HCT116 (cell line): ENCODE measurements at regions not wholly inside any gene's neighbourhood (a gene's known extent, or its start where the extent isn't known, plus 50 kb on each side); places are given as distances from the start of the nearest gene placed in this dataset.

Source experiments
- ATAC-seq: fragments of 200-7000 bp; cut with Tn5 transposase; 2 replicates; pipeline ENCODE4 v1.9.1; 2020; ENCODE audit warnings: mild to moderate bottlenecking, moderate library complexity
- BruUV-seq: library from RNA; stranded (reverse); fragments of 400-500 nt; replicated peaks from 2 replicates; lab custom pipeline; 2021; lab: Mats Ljungman, UMichigan
- CTCF ChIA-PET: fragments of 300-600 bp; sonication (Branson Sonifier 250); formaldehyde crosslinking; loops from one replicate; lab custom pipeline; 2021; ENCODE audit warnings: antibody characterized with exemption; lab: Charles Lee
- POLR2A ChIA-PET: fragments of 300-600, 350-600 bp; sonication (Branson Sonifier 250); formaldehyde crosslinking; loops from one replicate; lab custom pipeline; 2021; ENCODE audit warnings: antibody characterized with exemption; lab: Charles Lee
- RAD21 ChIA-PET, 2 experiments: fragments of 300-600 bp; sonication (Branson Sonifier 250); formaldehyde crosslinking; loops; one replicate each; lab custom pipeline; 2023; ENCODE audit warnings: low total read pairs in 2 of 2; ENCODE audit not compliant: uncharacterized antibody in 2 of 2, unreplicated experiment in 2 of 2, low non-redundant PET in 1 of 2; lab: Charles Lee
- DNase-seq: peaks from one replicate; pipeline ENCODE4 v3.0.0-alpha.2; 2010; ENCODE audit warnings: low read depth, low spot score
- H2AFZ ChIP-seq: fragments of 200-600 bp; shearing (Covaris generic), sonication (generic); 2 replicates; pipeline ENCODE4 v1.6.1; 2017; ENCODE audit warnings: low read depth, mixed run types, mixed read lengths, antibody characterized with exemption, low read length; ENCODE audit not compliant: poor library complexity, severe bottlenecking
- H3K27ac ChIP-seq: 2 replicates; pipeline ENCODE4 v1.5.1; 2012; ENCODE audit warnings: low read depth, low read length
- H3K27me3 ChIP-seq: fragments of 200-600 bp; sonication (generic); 2 replicates; pipeline ENCODE4 v1.6.1; 2016; ENCODE audit warnings: mixed run types, low read length, mixed read lengths; ENCODE audit not compliant: insufficient read depth
- H3K36me3 ChIP-seq, 2 experiments: fragments of 200-500 bp in 1 of 2; fragments of 200-600 bp in 1 of 2; sonication (Bioruptor generic) in 1 of 2; sonication (generic) in 1 of 2; 2 replicates each; pipeline versions ENCODE4 v1.5.1 to v1.6.1; 2014 to 2016; ENCODE audit warnings: low read length in 2 of 2, inconsistent platforms in 1 of 2, mixed read lengths in 1 of 2, mixed run types in 1 of 2; ENCODE audit not compliant: insufficient read depth in 2 of 2, control insufficient read depth in 1 of 2
- H3K4me1 ChIP-seq, 2 experiments: fragments of 200-600 bp in 1 of 2; sonication (generic) in 1 of 2; 2 replicates each; pipeline versions ENCODE4 v1.5.1 to v1.6.1; 2012 to 2017; ENCODE audit warnings: low read length in 2 of 2, inconsistent platforms in 1 of 2, mild to moderate bottlenecking in 1 of 2, mixed read lengths in 1 of 2, mixed run types in 1 of 2, moderate library complexity in 1 of 2; ENCODE audit not compliant: insufficient read depth in 2 of 2, control insufficient read depth in 1 of 2
- H3K4me2 ChIP-seq: fragments of 200-600 bp; sonication (generic); 2 replicates; pipeline ENCODE4 v1.6.1; 2017; ENCODE audit warnings: mixed run types, low read length, mixed read lengths
- H3K4me3 ChIP-seq, 2 experiments: fragments of 200-600 bp in 1 of 2; sonication (generic) in 1 of 2; replicated peaks in 1 of 2; 2 replicates each; pipeline ENCODE4 v1.5.1; 2011 to 2016; ENCODE audit warnings: low read length in 2 of 2, control low read depth in 1 of 2, low read depth in 1 of 2, mild to moderate bottlenecking in 1 of 2, mixed read lengths in 1 of 2, mixed run types in 1 of 2
- H3K79me2 ChIP-seq: fragments of 200-600 bp; sonication (generic); 2 replicates; pipeline ENCODE4 v1.6.1; 2017; ENCODE audit warnings: mild to moderate bottlenecking, mixed run types, low read length, moderate library complexity, mixed read lengths; ENCODE audit not compliant: insufficient read depth
- H3K9ac ChIP-seq: fragments of 200-600 bp; sonication (generic); 2 replicates; pipeline ENCODE4 v1.6.1; 2016; ENCODE audit warnings: low read length, mixed read lengths
- H3K9me2 ChIP-seq: fragments of 200-600 bp; sonication (generic), shearing (Covaris generic); 2 replicates; pipeline ENCODE4 v1.6.1; 2017; ENCODE audit warnings: mixed run types, mild to moderate bottlenecking, moderate library complexity; ENCODE audit not compliant: insufficient read depth
- H3K9me3 ChIP-seq, 2 experiments: fragments of 200-500 bp in 1 of 2; fragments of 200-600 bp in 1 of 2; sonication (Bioruptor generic) in 1 of 2; sonication (generic) in 1 of 2; 2 replicates each; pipeline ENCODE4 v1.6.1; 2014 to 2017; ENCODE audit warnings: low read length in 2 of 2, mixed read lengths in 2 of 2, inconsistent platforms in 1 of 2, low read depth in 1 of 2, mild to moderate bottlenecking in 1 of 2, mixed run types in 1 of 2, moderate library complexity in 1 of 2; ENCODE audit not compliant: control insufficient read depth in 1 of 2, insufficient read depth in 1 of 2
- H4K20me1 ChIP-seq: fragments of 200-600 bp; sonication (generic), shearing (Covaris generic); 2 replicates; pipeline ENCODE4 v1.6.1; 2017; ENCODE audit warnings: mixed run types, mild to moderate bottlenecking, moderate library complexity; ENCODE audit not compliant: insufficient read depth
- CBX3 ChIP-seq: IDR thresholded peaks from 2 replicates; pipeline ENCODE4 v1.6.1; 2012; ENCODE audit warnings: low read depth
- CEBPB ChIP-seq: IDR thresholded peaks from 2 replicates; pipeline ENCODE4 v1.6.1; 2012; ENCODE audit warnings: low read depth
- EZH2phosphoT487 ChIP-seq: fragments of 200-600 bp; IDR thresholded peaks from 2 replicates; pipeline ENCODE4 v1.6.1; 2018; ENCODE audit warnings: antibody characterized with exemption, borderline replicate concordance
- JUND ChIP-seq: IDR thresholded peaks from 2 replicates; pipeline ENCODE4 v1.6.1; 2012
- POLR2AphosphoS5 ChIP-seq: IDR thresholded peaks from 2 replicates; pipeline ENCODE4 v1.6.1; 2011; ENCODE audit warnings: mild to moderate bottlenecking, low read depth, low read length, moderate library complexity
- RAD21 ChIP-seq: IDR thresholded peaks from 2 replicates; pipeline ENCODE4 v1.6.1; 2012; ENCODE audit warnings: low read depth, mild to moderate bottlenecking
- SIN3A ChIP-seq: IDR thresholded peaks from 2 replicates; pipeline ENCODE4 v1.6.1; 2012; ENCODE audit warnings: low read depth
- TCF7L2 ChIP-seq: IDR thresholded peaks from 2 replicates; pipeline ENCODE4 v1.7.0; 2011; ENCODE audit warnings: borderline replicate concordance, inconsistent platforms; ENCODE audit not compliant: insufficient read depth, insufficient read length; ENCODE audit errors: extremely low read depth
- YY1 ChIP-seq: IDR thresholded peaks from 2 replicates; pipeline ENCODE4 v1.6.1; 2011; ENCODE audit warnings: low read length, low read depth, moderate library complexity, mild to moderate bottlenecking; ENCODE audit not compliant: insufficient replicate concordance; ENCODE audit errors: extremely low read depth
- ZNF274 ChIP-seq: fragments of 200-500 bp; sonication (Bioruptor generic); IDR thresholded peaks from 2 replicates; pipeline ENCODE4 v1.6.1; 2014; ENCODE audit warnings: mild to moderate bottlenecking, low read depth, low read length, inconsistent platforms
- intact Hi-C: fragments of 100-400 bp; cut with micrococcal nuclease; formaldehyde crosslinking; loops from 2 replicates; pipeline ENCODE4 v1.10.0; 2022
- TF ChIP-seq, protein P1 (sequence below): IDR thresholded peaks from 2 replicates; pipeline ENCODE4 v1.6.1; 2011; ENCODE audit warnings: mild to moderate bottlenecking, low read length, moderate library complexity; ENCODE audit not compliant: insufficient replicate concordance; ENCODE audit errors: extremely low read depth
- TF ChIP-seq, protein P2 (sequence below): IDR thresholded peaks from 2 replicates; pipeline ENCODE4 v1.6.1; 2012; ENCODE audit warnings: low read depth
- TF ChIP-seq, protein P3 (sequence below): IDR thresholded peaks from 2 replicates; pipeline ENCODE4 v1.6.1; 2012

DNA sequence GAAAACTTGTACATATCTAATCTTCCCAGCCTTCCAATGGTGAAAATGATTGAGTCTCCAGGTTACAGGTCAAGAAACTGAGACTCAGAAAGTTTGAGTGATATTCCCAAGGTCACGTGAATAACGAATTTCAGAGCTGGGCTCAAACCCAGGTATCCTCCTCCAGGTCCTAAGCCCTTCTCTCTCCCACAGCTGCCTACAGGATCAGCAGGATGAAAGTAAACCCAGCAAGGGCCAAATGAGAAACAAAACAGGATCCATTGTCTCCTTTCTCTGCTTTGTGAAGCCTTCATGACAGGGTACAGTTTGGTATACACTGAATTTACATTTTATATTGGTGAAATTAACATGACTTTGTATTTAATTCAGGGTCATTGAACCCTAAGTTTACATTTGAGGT is 208.1 kb downstream of the RBM26 start:
- TF ChIP-seq CEBPB = no peak
- no peak for TF ChIP-seq RAD21
- TF ChIP-seq ZNF274 = no peak
- no peak for TF ChIP-seq SIN3A
- no peak for TF ChIP-seq YY1
- ATAC-seq = no peak

GRCh38 chr13:79196843-79197242 is 209.2 kb downstream of the RBM26 start:
- intact Hi-C loops = no loop called here
- Histone ChIP-seq H3K4me2 (no peak overlapping the region), H3K36me3 (no peaks in the 10 kb centered on the region), H2AFZ (no peak overlapping the region), H3K79me2 (no peaks in the 10 kb centered on the region), H3K9me3 (no peaks in the 10 kb centered on the region), H3K27ac (no peak overlapping the region), H3K4me3 (no peak overlapping the region), H4K20me1 (no peaks in the 10 kb centered on the region), H3K4me1 (no peaks in the 10 kb centered on the region), H3K9me2 (no peaks in the 10 kb centered on the region; the same call in 1 of the 2 replicates), H3K27me3 (peaks cover 14% of the 10 kb centered on the region), H3K9ac (no peak overlapping the region)
- DNase-seq (no peak), ATAC-seq (no peak)
- TF ChIP-seq YY1 (no peak), TCF7L2 (no peak), POLR2AphosphoS5 (no peak), JUND (no peak), RAD21 (no peak), CBX3 (no peak), EZH2phosphoT487 (no peak), ZNF274 (no peak), CEBPB (no peak)
- TF ChIP-seq, protein P1, sequence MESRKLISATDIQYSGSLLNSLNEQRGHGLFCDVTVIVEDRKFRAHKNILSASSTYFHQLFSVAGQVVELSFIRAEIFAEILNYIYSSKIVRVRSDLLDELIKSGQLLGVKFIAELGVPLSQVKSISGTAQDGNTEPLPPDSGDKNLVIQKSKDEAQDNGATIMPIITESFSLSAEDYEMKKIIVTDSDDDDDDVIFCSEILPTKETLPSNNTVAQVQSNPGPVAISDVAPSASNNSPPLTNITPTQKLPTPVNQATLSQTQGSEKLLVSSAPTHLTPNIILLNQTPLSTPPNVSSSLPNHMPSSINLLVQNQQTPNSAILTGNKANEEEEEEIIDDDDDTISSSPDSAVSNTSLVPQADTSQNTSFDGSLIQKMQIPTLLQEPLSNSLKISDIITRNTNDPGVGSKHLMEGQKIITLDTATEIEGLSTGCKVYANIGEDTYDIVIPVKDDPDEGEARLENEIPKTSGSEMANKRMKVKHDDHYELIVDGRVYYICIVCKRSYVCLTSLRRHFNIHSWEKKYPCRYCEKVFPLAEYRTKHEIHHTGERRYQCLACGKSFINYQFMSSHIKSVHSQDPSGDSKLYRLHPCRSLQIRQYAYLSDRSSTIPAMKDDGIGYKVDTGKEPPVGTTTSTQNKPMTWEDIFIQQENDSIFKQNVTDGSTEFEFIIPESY = no peak
- TF ChIP-seq, protein P2, sequence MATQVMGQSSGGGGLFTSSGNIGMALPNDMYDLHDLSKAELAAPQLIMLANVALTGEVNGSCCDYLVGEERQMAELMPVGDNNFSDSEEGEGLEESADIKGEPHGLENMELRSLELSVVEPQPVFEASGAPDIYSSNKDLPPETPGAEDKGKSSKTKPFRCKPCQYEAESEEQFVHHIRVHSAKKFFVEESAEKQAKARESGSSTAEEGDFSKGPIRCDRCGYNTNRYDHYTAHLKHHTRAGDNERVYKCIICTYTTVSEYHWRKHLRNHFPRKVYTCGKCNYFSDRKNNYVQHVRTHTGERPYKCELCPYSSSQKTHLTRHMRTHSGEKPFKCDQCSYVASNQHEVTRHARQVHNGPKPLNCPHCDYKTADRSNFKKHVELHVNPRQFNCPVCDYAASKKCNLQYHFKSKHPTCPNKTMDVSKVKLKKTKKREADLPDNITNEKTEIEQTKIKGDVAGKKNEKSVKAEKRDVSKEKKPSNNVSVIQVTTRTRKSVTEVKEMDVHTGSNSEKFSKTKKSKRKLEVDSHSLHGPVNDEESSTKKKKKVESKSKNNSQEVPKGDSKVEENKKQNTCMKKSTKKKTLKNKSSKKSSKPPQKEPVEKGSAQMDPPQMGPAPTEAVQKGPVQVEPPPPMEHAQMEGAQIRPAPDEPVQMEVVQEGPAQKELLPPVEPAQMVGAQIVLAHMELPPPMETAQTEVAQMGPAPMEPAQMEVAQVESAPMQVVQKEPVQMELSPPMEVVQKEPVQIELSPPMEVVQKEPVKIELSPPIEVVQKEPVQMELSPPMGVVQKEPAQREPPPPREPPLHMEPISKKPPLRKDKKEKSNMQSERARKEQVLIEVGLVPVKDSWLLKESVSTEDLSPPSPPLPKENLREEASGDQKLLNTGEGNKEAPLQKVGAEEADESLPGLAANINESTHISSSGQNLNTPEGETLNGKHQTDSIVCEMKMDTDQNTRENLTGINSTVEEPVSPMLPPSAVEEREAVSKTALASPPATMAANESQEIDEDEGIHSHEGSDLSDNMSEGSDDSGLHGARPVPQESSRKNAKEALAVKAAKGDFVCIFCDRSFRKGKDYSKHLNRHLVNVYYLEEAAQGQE = no peak
- TF ChIP-seq, protein P3, sequence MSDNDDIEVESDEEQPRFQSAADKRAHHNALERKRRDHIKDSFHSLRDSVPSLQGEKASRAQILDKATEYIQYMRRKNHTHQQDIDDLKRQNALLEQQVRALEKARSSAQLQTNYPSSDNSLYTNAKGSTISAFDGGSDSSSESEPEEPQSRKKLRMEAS = no peak
- ChIA-PET POLR2A (no interaction called here), CTCF (no interaction called here), RAD21 (no interaction called here)
- no TSS peak for BruUV-seq

More for the DNA sequence above, 208.1 kb downstream of the RBM26 start:
- Histone ChIP-seq H3K79me2 (no peaks in the 10 kb centered on the region), H4K20me1 (no peaks in the 10 kb centered on the region), H3K27me3 (peaks cover 14% of the 10 kb centered on the region), H2AFZ (no peak overlapping the region), H3K4me1 (no peaks in the 10 kb centered on the region), H3K9ac (no peak overlapping the region), H3K9me3 (no peaks in the 10 kb centered on the region), H3K4me2 (no peak overlapping the region), H3K9me2 (no peaks in the 10 kb centered on the region; the same call in 1 of the 2 replicates), H3K27ac (no peak overlapping the region), H3K4me3 (no peak overlapping the region), H3K36me3 (no peaks in the 10 kb centered on the region)
- intact Hi-C loops = no loop called here
- RAD21 ChIA-PET = no interaction called here
- POLR2A ChIA-PET = no interaction called here
- no peak for DNase-seq
- CTCF ChIA-PET = no interaction called here
- no TSS peak for BruUV-seq
